ENCODE measurements at regions not wholly inside any gene's neighbourhood (a gene's known extent, or its start where the extent isn't known, plus 50 kb on each side); places are given as distances from the start of the nearest gene placed in this dataset.

DNA sequence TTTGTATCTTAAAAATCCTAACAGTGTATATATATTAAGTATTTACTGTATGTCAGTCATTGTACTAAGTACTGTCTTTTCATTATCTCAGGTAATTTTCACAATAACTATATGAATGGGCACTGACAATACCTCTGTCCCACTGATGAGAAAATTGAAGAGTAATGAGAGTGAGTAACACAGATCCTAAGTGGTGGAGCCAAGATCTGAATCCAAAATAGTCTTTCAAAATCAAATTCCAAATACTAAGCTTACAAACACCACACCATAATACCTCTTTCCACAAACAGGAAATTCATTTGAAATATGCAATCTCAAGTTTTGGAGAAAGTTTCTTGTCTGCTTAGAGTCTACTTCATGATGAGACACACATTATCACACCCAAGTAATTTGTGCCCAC, 105.9 kb upstream of the EDEM3 start:
- H3K9me3 ChIP-seq (ENCODE audit: control insufficient read depth in 2 of 2, insufficient read depth in 1 of 2, low read depth in 1 of 2, low read length in 1 of 2): no peaks in the 10 kb centered on the region
- no peaks in the 10 kb centered on the region for H3K4me1 ChIP-seq (ENCODE audit: control insufficient read depth in 2 of 2, insufficient read depth in 2 of 2, low read length in 1 of 2)
- H3K27me3 ChIP-seq (ENCODE audit: control insufficient read depth in 1 of 2, insufficient read depth in 2 of 2, low read length in 2 of 2): no peaks in the 10 kb centered on the region
- peaks cover 0 to 2% of the 10 kb centered on the region in 2 donors for H3K36me3 ChIP-seq (ENCODE audit: control insufficient read depth in 2 of 2, insufficient read depth in 2 of 2, low read length in 1 of 2)
- no peak overlapping the region for H3K4me3 ChIP-seq (ENCODE audit: low read depth in 1 of 2, low read length in 2 of 2)
- no peak overlapping the region for H3K27ac ChIP-seq (ENCODE audit: low read depth in 2 of 2, low read length in 1 of 2)

DNA sequence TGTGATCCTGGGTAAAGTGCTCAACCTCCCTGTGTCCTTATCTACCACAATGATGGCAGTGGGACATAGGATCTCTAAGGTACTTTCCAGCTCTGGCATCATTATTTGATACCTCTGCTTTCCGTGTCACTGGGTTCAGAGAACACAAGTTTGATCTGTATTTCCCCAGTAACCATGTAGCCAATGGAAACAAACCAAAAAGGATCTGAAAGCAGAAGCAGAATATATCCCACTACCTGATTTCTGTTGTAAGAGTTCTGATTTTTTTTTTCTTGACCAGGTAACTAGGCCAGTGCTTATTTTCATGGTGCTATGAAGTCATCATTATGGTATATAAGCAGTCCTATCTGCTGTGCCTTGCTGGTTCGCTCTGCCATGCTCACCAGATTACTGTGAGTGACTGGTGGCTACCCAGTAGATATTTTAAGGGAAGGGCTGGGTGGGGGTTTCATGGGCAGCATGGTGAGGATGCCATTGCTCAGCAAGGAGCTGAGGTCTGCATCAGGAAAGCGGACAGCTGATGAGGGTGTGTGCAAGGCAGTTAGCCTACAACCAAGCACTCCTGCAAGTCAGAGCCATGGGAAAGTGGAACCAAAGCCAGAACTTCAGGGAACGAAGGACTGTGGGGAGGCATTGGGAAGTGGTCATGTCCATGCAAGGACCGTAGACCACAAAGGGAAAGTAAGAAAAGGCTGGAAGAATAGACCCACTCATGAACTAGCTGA, 104.9 kb upstream of the EDEM3 start:
- H3K27ac ChIP-seq (ENCODE audit: low read depth in 2 of 2, low read length in 1 of 2): no peak overlapping the region
- H3K9me3 ChIP-seq (ENCODE audit: control insufficient read depth in 2 of 2, insufficient read depth in 1 of 2, low read depth in 1 of 2, low read length in 1 of 2): no peaks in the 10 kb centered on the region
- H3K4me3 ChIP-seq (ENCODE audit: low read depth in 1 of 2, low read length in 2 of 2): no peak overlapping the region
- H3K36me3 ChIP-seq (ENCODE audit: control insufficient read depth in 2 of 2, insufficient read depth in 2 of 2, low read length in 1 of 2): peaks cover 0 to 2% of the 10 kb centered on the region in 2 donors
- WGBS, 2 donors: 94 to 95% methylated on average over 5 of the region's 5 CpGs
- H3K27me3 ChIP-seq (ENCODE audit: control insufficient read depth in 1 of 2, insufficient read depth in 2 of 2, low read length in 2 of 2): no peaks in the 10 kb centered on the region
- H3K4me1 ChIP-seq (ENCODE audit: control insufficient read depth in 2 of 2, insufficient read depth in 2 of 2, low read length in 1 of 2): no peaks in the 10 kb centered on the region

DNA sequence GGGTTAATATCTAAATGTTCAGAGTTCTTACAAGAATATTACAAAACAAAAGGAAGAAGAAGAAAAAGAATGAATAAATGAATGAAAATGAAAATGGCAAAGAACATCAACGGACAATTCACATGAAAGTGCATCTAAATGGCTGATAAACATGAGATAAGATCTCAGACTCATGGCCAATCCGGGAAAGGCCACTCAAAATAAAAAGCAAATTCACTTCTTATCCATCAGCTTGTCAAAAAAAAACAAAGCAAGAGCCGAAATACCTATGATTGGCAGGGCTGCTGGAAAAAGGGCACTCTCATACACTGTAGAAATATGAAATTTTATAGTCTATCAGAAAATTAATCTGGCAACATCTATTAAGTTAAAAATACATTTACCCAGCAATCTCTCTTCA, 103.6 kb upstream of the EDEM3 start:
- Histone ChIP-seq H3K4me3 (ENCODE audit: low read depth in 1 of 2, low read length in 2 of 2) (no peak overlapping the region), H3K27me3 (ENCODE audit: control insufficient read depth in 1 of 2, insufficient read depth in 2 of 2, low read length in 2 of 2) (no peaks in the 10 kb centered on the region), H3K27ac (ENCODE audit: low read depth in 2 of 2, low read length in 1 of 2) (no peak overlapping the region), H3K4me1 (ENCODE audit: control insufficient read depth in 2 of 2, insufficient read depth in 2 of 2, low read length in 1 of 2) (no peaks in the 10 kb centered on the region), H3K36me3 (ENCODE audit: control insufficient read depth in 2 of 2, insufficient read depth in 2 of 2, low read length in 1 of 2) (peaks cover 0 to 2% of the 10 kb centered on the region in 2 donors), H3K9me3 (ENCODE audit: control insufficient read depth in 2 of 2, insufficient read depth in 1 of 2, low read depth in 1 of 2, low read length in 1 of 2) (no peaks in the 10 kb centered on the region)
- WGBS, 2 donors: 77 to 83% methylated on average over 3 of the region's 3 CpGs

- 86 to 90% methylated on average over 1 of the region's 1 CpG for WGBS, 2 donors
- H3K4me3 ChIP-seq (ENCODE audit: low read depth in 1 of 2, low read length in 2 of 2): no peak overlapping the region
- no peaks in the 10 kb centered on the region for H3K36me3 ChIP-seq (ENCODE audit: control insufficient read depth in 2 of 2, insufficient read depth in 2 of 2, low read length in 1 of 2)
- no peaks in the 10 kb centered on the region for H3K27me3 ChIP-seq (ENCODE audit: control insufficient read depth in 1 of 2, insufficient read depth in 2 of 2, low read length in 2 of 2)
- H3K27ac ChIP-seq (ENCODE audit: low read depth in 2 of 2, low read length in 1 of 2): no peak overlapping the region
- H3K9me3 ChIP-seq (ENCODE audit: control insufficient read depth in 2 of 2, insufficient read depth in 1 of 2, low read depth in 1 of 2, low read length in 1 of 2): no peaks in the 10 kb centered on the region
- no peaks in the 10 kb centered on the region for H3K4me1 ChIP-seq (ENCODE audit: control insufficient read depth in 2 of 2, insufficient read depth in 2 of 2, low read length in 1 of 2)
Observed at GRCh38 chr1:184854496-184855140, 100.0 kb upstream of the EDEM3 start.

GRCh38 chr1:184854036-184854435, 99.4 kb upstream of the EDEM3 start:
- no peaks in the 10 kb centered on the region for H3K9me3 ChIP-seq (ENCODE audit: control insufficient read depth in 2 of 2, insufficient read depth in 1 of 2, low read depth in 1 of 2, low read length in 1 of 2)
- H3K27me3 ChIP-seq (ENCODE audit: control insufficient read depth in 1 of 2, insufficient read depth in 2 of 2, low read length in 2 of 2): no peaks in the 10 kb centered on the region
- no peaks in the 10 kb centered on the region for H3K36me3 ChIP-seq (ENCODE audit: control insufficient read depth in 2 of 2, insufficient read depth in 2 of 2, low read length in 1 of 2)
- no peak overlapping the region for H3K4me3 ChIP-seq (ENCODE audit: low read depth in 1 of 2, low read length in 2 of 2)
- no peak overlapping the region for H3K27ac ChIP-seq (ENCODE audit: low read depth in 2 of 2, low read length in 1 of 2)
- WGBS, 2 donors: 87 to 98% methylated on average over 1 of the region's 1 CpG
- H3K4me1 ChIP-seq (ENCODE audit: control insufficient read depth in 2 of 2, insufficient read depth in 2 of 2, low read length in 1 of 2): no peaks in the 10 kb centered on the region

- Histone ChIP-seq H3K27ac (ENCODE audit: low read depth in 2 of 2, low read length in 1 of 2) (no peak overlapping the region), H3K4me1 (ENCODE audit: control insufficient read depth in 2 of 2, insufficient read depth in 2 of 2, low read length in 1 of 2) (no peaks in the 10 kb centered on the region), H3K9me3 (ENCODE audit: control insufficient read depth in 2 of 2, insufficient read depth in 1 of 2, low read depth in 1 of 2, low read length in 1 of 2) (no peaks in the 10 kb centered on the region), H3K36me3 (ENCODE audit: control insufficient read depth in 2 of 2, insufficient read depth in 2 of 2, low read length in 1 of 2) (no peaks in the 10 kb centered on the region), H3K27me3 (ENCODE audit: control insufficient read depth in 1 of 2, insufficient read depth in 2 of 2, low read length in 2 of 2) (no peaks in the 10 kb centered on the region), H3K4me3 (ENCODE audit: low read depth in 1 of 2, low read length in 2 of 2) (no peak overlapping the region)
- 91 to 96% methylated on average over 14 of the region's 14 CpGs for WGBS, 2 donors
Observed at GRCh38 chr1:184851822-184852746, 97.4 kb upstream of the EDEM3 start.

- no peak overlapping the region for H3K27ac ChIP-seq (ENCODE audit: low read depth in 2 of 2, low read length in 1 of 2)
- 46 to 49% methylated on average over 6 of the region's 6 CpGs for WGBS, 2 donors
Observed at GRCh38 chr1:184843732-184844495, 89.3 kb upstream of the EDEM3 start.

GRCh38 chr1:184840596-184840995, 85.9 kb upstream of the EDEM3 start:
- peaks cover 0 to 4% of the 10 kb centered on the region in 2 donors for H3K4me1 ChIP-seq (ENCODE audit: control insufficient read depth in 2 of 2, insufficient read depth in 2 of 2, low read length in 1 of 2)
- no peak overlapping the region for H3K4me3 ChIP-seq (ENCODE audit: low read depth in 1 of 2, low read length in 2 of 2)
- H3K36me3 ChIP-seq (ENCODE audit: control insufficient read depth in 2 of 2, insufficient read depth in 2 of 2, low read length in 1 of 2): no peaks in the 10 kb centered on the region
- WGBS, 2 donors: 80 to 90% methylated on average over 2 of the region's 2 CpGs
- H3K27me3 ChIP-seq (ENCODE audit: control insufficient read depth in 1 of 2, insufficient read depth in 2 of 2, low read length in 2 of 2): no peaks in the 10 kb centered on the region
- H3K9me3 ChIP-seq (ENCODE audit: control insufficient read depth in 2 of 2, insufficient read depth in 1 of 2, low read depth in 1 of 2, low read length in 1 of 2): no peaks in the 10 kb centered on the region
- H3K27ac ChIP-seq (ENCODE audit: low read depth in 2 of 2, low read length in 1 of 2): no peak overlapping the region

More at GRCh38 chr1:184843732-184844495, 89.3 kb upstream of the EDEM3 start:
- no peak overlapping the region for H3K4me3 ChIP-seq (ENCODE audit: low read depth in 1 of 2, low read length in 2 of 2)
- peaks cover 0 to under 1% of the 10 kb centered on the region in 2 donors for H3K4me1 ChIP-seq (ENCODE audit: control insufficient read depth in 2 of 2, insufficient read depth in 2 of 2, low read length in 1 of 2)
- H3K36me3 ChIP-seq (ENCODE audit: control insufficient read depth in 2 of 2, insufficient read depth in 2 of 2, low read length in 1 of 2): no peaks in the 10 kb centered on the region
- H3K27me3 ChIP-seq (ENCODE audit: control insufficient read depth in 1 of 2, insufficient read depth in 2 of 2, low read length in 2 of 2): no peaks in the 10 kb centered on the region
- H3K9me3 ChIP-seq (ENCODE audit: control insufficient read depth in 2 of 2, insufficient read depth in 1 of 2, low read depth in 1 of 2, low read length in 1 of 2): no peaks in the 10 kb centered on the region

GRCh38 chr1:184838504-184838951, 83.9 kb upstream of the EDEM3 start:
- H3K4me1 ChIP-seq (ENCODE audit: control insufficient read depth in 2 of 2, insufficient read depth in 2 of 2, low read length in 1 of 2): peaks cover 0 to 4% of the 10 kb centered on the region in 2 donors
- H3K9me3 ChIP-seq (ENCODE audit: control insufficient read depth in 2 of 2, insufficient read depth in 1 of 2, low read depth in 1 of 2, low read length in 1 of 2): no peaks in the 10 kb centered on the region
- H3K36me3 ChIP-seq (ENCODE audit: control insufficient read depth in 2 of 2, insufficient read depth in 2 of 2, low read length in 1 of 2): no peaks in the 10 kb centered on the region
- WGBS, 2 donors: 4 to 7% methylated on average over 2 of the region's 2 CpGs
- H3K4me3 ChIP-seq (ENCODE audit: low read depth in 1 of 2, low read length in 2 of 2): no peak overlapping the region
- no peaks in the 10 kb centered on the region for H3K27me3 ChIP-seq (ENCODE audit: control insufficient read depth in 1 of 2, insufficient read depth in 2 of 2, low read length in 2 of 2)
- peak overlapping the region; percentile 65 to 77 for H3K27ac ChIP-seq (ENCODE audit: low read depth in 2 of 2, low read length in 1 of 2)
